Right lobe of liver (tissue), 4 donors: ENCODE measurements at regions not wholly inside any gene's neighbourhood (a gene's known extent, or its start where the extent isn't known, plus 50 kb on each side); places are given as distances from the start of the nearest gene placed in this dataset.

ENCODE experiments used
- POLR2A ChIP-seq: fragments of 450-650 bp; IDR thresholded peaks from one replicate; pipeline ENCODE4 v1.6.1; 2017; ENCODE audit warnings: antibody characterized with exemption, mild to moderate bottlenecking
- TF ChIP-seq, protein P1 (sequence below), 4 donors: fragments of 200-600 bp in 3 of 4; fragments of 450-650 bp in 1 of 4; IDR thresholded peaks; one replicate each; pipeline versions ENCODE4 v1.5.1 to v1.8.0; 2016 to 2022; ENCODE audit warnings: antibody characterized with exemption in 4 of 4, mild to moderate bottlenecking in 2 of 4
- donor health status: DM: no; HTN: no; CAD: no.
- donor health status: DM: no; HTN: no; CAD: no.
- donor health status: DM: no; HTN: yes; CAD: no.

- TF ChIP-seq, protein P1, sequence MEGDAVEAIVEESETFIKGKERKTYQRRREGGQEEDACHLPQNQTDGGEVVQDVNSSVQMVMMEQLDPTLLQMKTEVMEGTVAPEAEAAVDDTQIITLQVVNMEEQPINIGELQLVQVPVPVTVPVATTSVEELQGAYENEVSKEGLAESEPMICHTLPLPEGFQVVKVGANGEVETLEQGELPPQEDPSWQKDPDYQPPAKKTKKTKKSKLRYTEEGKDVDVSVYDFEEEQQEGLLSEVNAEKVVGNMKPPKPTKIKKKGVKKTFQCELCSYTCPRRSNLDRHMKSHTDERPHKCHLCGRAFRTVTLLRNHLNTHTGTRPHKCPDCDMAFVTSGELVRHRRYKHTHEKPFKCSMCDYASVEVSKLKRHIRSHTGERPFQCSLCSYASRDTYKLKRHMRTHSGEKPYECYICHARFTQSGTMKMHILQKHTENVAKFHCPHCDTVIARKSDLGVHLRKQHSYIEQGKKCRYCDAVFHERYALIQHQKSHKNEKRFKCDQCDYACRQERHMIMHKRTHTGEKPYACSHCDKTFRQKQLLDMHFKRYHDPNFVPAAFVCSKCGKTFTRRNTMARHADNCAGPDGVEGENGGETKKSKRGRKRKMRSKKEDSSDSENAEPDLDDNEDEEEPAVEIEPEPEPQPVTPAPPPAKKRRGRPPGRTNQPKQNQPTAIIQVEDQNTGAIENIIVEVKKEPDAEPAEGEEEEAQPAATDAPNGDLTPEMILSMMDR (IDR thresholded peaks at IDR 0.05), result no peak
- no peak for TF ChIP-seq POLR2A
Measured at GRCh38 chr1:221867003-221867402, 125.1 kb upstream of the DUSP10 start.
